Activated T-helper 17 cell treated with anti-CD3 and anti-CD28 coated beads, Interleukin-2, amount 50 U/mL, for 72 hours (primary cell): ENCODE measurements at regions not wholly inside any gene's neighbourhood (a gene's known extent, or its start where the extent isn't known, plus 50 kb on each side); places are given as distances from the start of the nearest gene placed in this dataset.
A peak's percentile ranks its signal among the peaks of the same experiment; 100 is the strongest.

Experiments used
- ATAC-seq: fragments of 150-1000 bp; cut with Tn5 transposase; replicated peaks from 2 replicates; pipeline ENCODE4 v1.10.0; 2021; ENCODE audit warnings: mild to moderate bottlenecking, moderate library complexity
- H3K27ac Mint-ChIP-seq: one replicate; pipeline ENCODE4 v1.8.0; 2022; ENCODE audit warnings: mixed read lengths
- H3K27me3 Mint-ChIP-seq: one replicate; pipeline ENCODE4 v1.8.0; 2022; ENCODE audit warnings: mixed read lengths
- H3K36me3 Mint-ChIP-seq: one replicate; pipeline ENCODE4 v1.8.0; 2022; ENCODE audit warnings: low read depth, mild to moderate bottlenecking, mixed read lengths
- H3K4me1 Mint-ChIP-seq: one replicate; pipeline ENCODE4 v1.8.0; 2022; ENCODE audit warnings: mixed read lengths
- H3K4me3 Mint-ChIP-seq: one replicate; pipeline ENCODE4 v1.8.0; 2022; ENCODE audit warnings: mild to moderate bottlenecking, mixed read lengths
- H3K9me3 Mint-ChIP-seq: one replicate; pipeline ENCODE4 v1.8.0; 2022; ENCODE audit warnings: mixed read lengths

- H3K36me3 Mint-ChIP-seq: peaks cover 26% of the 10 kb centered on the region
- H3K4me1 Mint-ChIP-seq: peaks cover 54% of the 10 kb centered on the region
- H3K27ac Mint-ChIP-seq: peak overlapping the region; percentile 91
- H3K27me3 Mint-ChIP-seq: no peaks in the 10 kb centered on the region
- no peak for ATAC-seq
- peak overlapping the region; percentile 83 for H3K4me3 Mint-ChIP-seq
- no peaks in the 10 kb centered on the region for H3K9me3 Mint-ChIP-seq
These were observed 54.7 kb upstream of the CAB39 start for GRCh38 chr2:230657906-230658305.

- ATAC-seq: no peak
These were observed 54.1 kb upstream of the CAB39 start for GRCh38 chr2:230658577-230658876.

GRCh38 chr2:230658877-230659652, 53.6 kb upstream of the CAB39 start:
- H3K27ac Mint-ChIP-seq: peak overlapping the region; percentile 91
- no peaks in the 10 kb centered on the region for H3K9me3 Mint-ChIP-seq
- peak; percentile 70 for ATAC-seq
- no peaks in the 10 kb centered on the region for H3K27me3 Mint-ChIP-seq
- H3K4me3 Mint-ChIP-seq: peak overlapping the region; percentile 83
- peaks cover 65% of the 10 kb centered on the region for H3K4me1 Mint-ChIP-seq
- H3K36me3 Mint-ChIP-seq: peaks cover 26% of the 10 kb centered on the region

More at GRCh38 chr2:230658577-230658876, 54.1 kb upstream of the CAB39 start:
- Mint-ChIP-seq H3K27ac (peak overlapping the region; percentile 91), H3K36me3 (peaks cover 26% of the 10 kb centered on the region), H3K9me3 (no peaks in the 10 kb centered on the region), H3K27me3 (no peaks in the 10 kb centered on the region), H3K4me3 (peak overlapping the region; percentile 83), H3K4me1 (peaks cover 60% of the 10 kb centered on the region)

- H3K4me1 Mint-ChIP-seq: peaks cover 74% of the 10 kb centered on the region
- H3K9me3 Mint-ChIP-seq: no peaks in the 10 kb centered on the region
- ATAC-seq: peak; percentile 2
- H3K36me3 Mint-ChIP-seq: peaks cover 26% of the 10 kb centered on the region
- peak overlapping the region; percentile 91 for H3K27ac Mint-ChIP-seq
- H3K4me3 Mint-ChIP-seq: peak overlapping the region; percentile 83
- no peaks in the 10 kb centered on the region for H3K27me3 Mint-ChIP-seq
These were observed 52.2 kb upstream of the CAB39 start for GRCh38 chr2:230660294-230661060.

- Mint-ChIP-seq H3K27me3 (no peaks in the 10 kb centered on the region), H3K9me3 (no peaks in the 10 kb centered on the region), H3K4me1 (peaks cover 68% of the 10 kb centered on the region), H3K36me3 (peaks cover 21% of the 10 kb centered on the region), H3K27ac (peak overlapping the region; percentile 91), H3K4me3 (peak overlapping the region; percentile 83)
- ATAC-seq: peak; percentile 59
These were observed 51.3 kb upstream of the CAB39 start for GRCh38 chr2:230661072-230661957.
